K562 (cell line): ENCODE measurements at regions not wholly inside any gene's neighbourhood (a gene's known extent, or its start where the extent isn't known, plus 50 kb on each side); places are given as distances from the start of the nearest gene placed in this dataset.

Experiments used
- ATAC-seq: fragments of 200-7000 bp; cut with Tn5 transposase; 3 replicates; pipeline ENCODE4 v1.9.1; 2020; ENCODE audit warnings: moderate library complexity
- BruUV-seq: library from RNA; stranded (reverse); fragments of 400-500 nt; replicated peaks from 2 replicates; lab custom pipeline; 2021; lab: Mats Ljungman, UMichigan
- CTCF ChIA-PET: fragments of 300-600 bp; formaldehyde crosslinking; extraction: SDS; loops from one replicate; lab custom pipeline; 2021; ENCODE audit warnings: low intra/inter-chr PET ratio; lab: Yijun Ruan, JAX
- POLR2A ChIA-PET: fragments of 300-600, 350-650 bp; sonication (Branson Sonifier 250); formaldehyde crosslinking; extraction: SDS; loops from one replicate; lab custom pipeline; 2021; ENCODE audit warnings: antibody characterized with exemption, inconsistent platforms; lab: Yijun Ruan, JAX
- DNase-seq, 4 experiments: peaks; one replicate each; pipeline versions ENCODE4 v3.0.0 to v3.0.0-alpha.2; 2011 to 2018; ENCODE audit warnings: low spot score in 3 of 4, mixed read lengths in 3 of 4; ENCODE audit errors: extremely low read depth in 1 of 4
- FAIRE-seq: peaks from 2 replicates; lab custom pipeline; 2011; peaks lifted over from hg19 to GRCh38; lab: Jason Lieb, UNC
- H2AFZ ChIP-seq: 2 replicates; pipeline ENCODE4 v1.6.0; 2011; ENCODE audit warnings: low read depth, low read length, control low read depth, inconsistent platforms
- H3K27ac ChIP-seq: fragments of 200-600 bp; 3 replicates; pipeline ENCODE4 v1.8.0; 2011; ENCODE audit warnings: low read depth, mild to moderate bottlenecking, control low read depth, inconsistent platforms, low read length, moderate library complexity, mixed read lengths; ENCODE audit errors: extremely low read depth
- H3K27me3 ChIP-seq, 2 experiments: fragments of 300-600 bp in 1 of 2; 2 replicates in 1 of 2; 3 replicates in 1 of 2; pipeline versions ENCODE4 v1.6.0 to v1.8.0; 2011; ENCODE audit warnings: inconsistent platforms in 2 of 2, low read length in 2 of 2, mild to moderate bottlenecking in 1 of 2, mixed read lengths in 1 of 2, moderate library complexity in 1 of 2; ENCODE audit not compliant: control insufficient read depth in 2 of 2, insufficient read depth in 2 of 2
- H3K36me3 ChIP-seq: fragments of 300-600 bp; 3 replicates; pipeline ENCODE4 v1.8.0; 2011; ENCODE audit warnings: mild to moderate bottlenecking, low read length, inconsistent platforms; ENCODE audit not compliant: control insufficient read depth, insufficient read depth
- H3K4me1 ChIP-seq, 2 experiments: fragments of 200-600 bp in 1 of 2; replicated peaks in 1 of 2; 2 replicates in 1 of 2; 3 replicates in 1 of 2; pipeline versions ENCODE4 v1.5.1 to v1.8.0; 2011; ENCODE audit warnings: inconsistent platforms in 2 of 2, low read length in 2 of 2, mild to moderate bottlenecking in 1 of 2, mixed read lengths in 1 of 2, moderate library complexity in 1 of 2; ENCODE audit not compliant: control insufficient read depth in 2 of 2, insufficient read depth in 2 of 2
- H3K4me2 ChIP-seq: 2 replicates; pipeline ENCODE4 v1.6.1; 2011; ENCODE audit warnings: low read length, control low read depth, inconsistent platforms, mixed read lengths; ENCODE audit not compliant: insufficient read depth
- H3K4me3 ChIP-seq: fragments of 200-600 bp; sonication (generic), shearing (Covaris generic); 2 replicates; pipeline ENCODE4 v1.5.1; 2016; ENCODE audit warnings: control low read depth, inconsistent platforms
- H3K79me2 ChIP-seq: fragments of 200-600 bp; 3 replicates; pipeline ENCODE4 v1.8.0; 2011; ENCODE audit warnings: low read length, inconsistent platforms; ENCODE audit not compliant: control insufficient read depth, insufficient read depth
- H3K9ac ChIP-seq, 2 experiments: 2 replicates each; pipeline versions ENCODE4 v1.6.0 to v1.6.1; 2011; ENCODE audit warnings: low read depth in 2 of 2, low read length in 2 of 2, control low read depth in 1 of 2, inconsistent platforms in 1 of 2, mild to moderate bottlenecking in 1 of 2, mixed read lengths in 1 of 2; ENCODE audit not compliant: insufficient read depth in 1 of 2
- H3K9me1 ChIP-seq: one replicate; pipeline ENCODE4 v1.6.0; 2011; ENCODE audit warnings: inconsistent platforms, mild to moderate bottlenecking, low read length, moderate library complexity; ENCODE audit not compliant: control insufficient read depth, insufficient read depth
- H3K9me3 ChIP-seq: replicated peaks from 2 replicates; pipeline ENCODE4 v1.5.1; 2011; ENCODE audit warnings: low read depth, low read length, inconsistent platforms; ENCODE audit not compliant: control insufficient read depth, insufficient read depth
- H4K20me1 ChIP-seq: replicated peaks from 2 replicates; pipeline ENCODE4 v1.6.1; 2011; ENCODE audit warnings: low read length, inconsistent platforms, mixed read lengths; ENCODE audit not compliant: control insufficient read depth, insufficient read depth
- HMGN3 ChIP-seq: IDR thresholded peaks from 2 replicates; pipeline ENCODE4 v1.6.1; 2011; ENCODE audit warnings: borderline replicate concordance, low read depth, mild to moderate bottlenecking, mixed read lengths, low read length; ENCODE audit not compliant: insufficient read length; ENCODE audit errors: extremely low read depth
- MYBL2 ChIP-seq, 2 experiments: fragments of 450-650 bp in 1 of 2; sonication (generic) in 1 of 2; formaldehyde crosslinking in 1 of 2; IDR thresholded peaks; 2 replicates each; pipeline versions ENCODE4 v1.6.1 to v1.8.1; 2017 to 2022; ENCODE audit warnings: borderline replicate concordance in 1 of 2, inconsistent platforms in 1 of 2, low read depth in 1 of 2, mild to moderate bottlenecking in 1 of 2, missing genetic modification reagents in 1 of 2, moderate library complexity in 1 of 2
- NR2C1 ChIP-seq, 2 experiments: fragments of 450-650 bp; IDR thresholded peaks; 2 replicates each; pipeline ENCODE4 v1.6.1; 2017; ENCODE audit warnings: mild to moderate bottlenecking in 2 of 2, antibody characterized with exemption in 1 of 2, inconsistent platforms in 1 of 2, missing compliant biosample characterization in 1 of 2, missing genetic modification characterization in 1 of 2
- PTBP1 ChIP-seq: fragments of 200-400 bp; formaldehyde crosslinking; IDR thresholded peaks from 2 replicates; pipeline ENCODE4 v1.6.1; 2017; ENCODE audit warnings: low read depth, low read length
- SIRT6 ChIP-seq: IDR thresholded peaks from one replicate; pipeline ENCODE4 v1.6.1; 2012; ENCODE audit warnings: low read depth, mild to moderate bottlenecking, control low read depth, inconsistent platforms, low read length, moderate library complexity
- SNIP1 ChIP-seq: fragments of 450-650 bp; IDR thresholded peaks from 2 replicates; pipeline ENCODE4 v1.7.1; 2017; ENCODE audit warnings: low read depth, mild to moderate bottlenecking
- TAF1 ChIP-seq: IDR thresholded peaks from 2 replicates; pipeline ENCODE4 v1.6.1; 2011; ENCODE audit warnings: mild to moderate bottlenecking, low read length, moderate library complexity; ENCODE audit not compliant: insufficient read depth, control insufficient read depth, severe bottlenecking; ENCODE audit errors: extremely low read depth
- ZNF134 ChIP-seq: fragments of 250-450 bp; sonication (Bioruptor Pico); conservative IDR thresholded peaks from 2 replicates; pipeline ENCODE4 v1.4.0; 2020
- ZNF146 ChIP-seq: IDR thresholded peaks from one replicate; pipeline ENCODE4 v1.6.1; 2018; ENCODE audit warnings: missing compliant biosample characterization; ENCODE audit not compliant: unreplicated experiment
- ZNF512 ChIP-seq: IDR thresholded peaks from 2 replicates; pipeline ENCODE4 v1.6.1; 2016; ENCODE audit warnings: missing genetic modification characterization, missing compliant biosample characterization
- ZNF586 ChIP-seq: fragments of 450-650 bp; formaldehyde crosslinking; conservative IDR thresholded peaks from 2 replicates; pipeline ENCODE4 v1.4.0; 2020; ENCODE audit warnings: mild to moderate bottlenecking, moderate library complexity
- ZNF655 ChIP-seq: fragments of 250-450 bp; sonication (Bioruptor Pico); IDR thresholded peaks from 2 replicates; pipeline ENCODE4 v1.5.0; 2021
- ZNF75A ChIP-seq: fragments of 450-650 bp; formaldehyde crosslinking; IDR thresholded peaks from 2 replicates; pipeline ENCODE4 v1.4.0; 2020; ENCODE audit warnings: mild to moderate bottlenecking
- WGBS: fragments of 100-300 bp; shearing (Covaris generic); methylation state at CpG from one replicate; pipeline ENCODE4 v1.1.6; 2016; ENCODE audit warnings: low coverage, mixed read lengths; ENCODE audit not compliant: insufficient coverage; ENCODE audit errors: missing lambda C conversion rate; 5-methylcytosine and 5-hydroxymethylcytosine counted together
- in situ Hi-C: fragments of 300-500 bp; cut with MboI; formaldehyde crosslinking; loops from 4 replicates; pipeline ENCODE4 v1.15.0; 2018; ENCODE audit warnings: inconsistent platforms, mixed read lengths
- intact Hi-C: fragments of 100-400 bp; cut with micrococcal nuclease; formaldehyde crosslinking; loops from 2 replicates; pipeline ENCODE4 v1.14.2; 2022
- TF ChIP-seq, protein P1 (sequence below): fragments of 250-450 bp; sonication (Bioruptor Pico); IDR thresholded peaks from 2 replicates; pipeline ENCODE4 v1.9.0; 2021; ENCODE audit warnings: mild to moderate bottlenecking, inconsistent platforms

GRCh38 chr17:83164490-83164889 is 85.1 kb downstream of the METRNL start (continued):
- TF ChIP-seq TAF1: no peak
- TF ChIP-seq SIRT6: no peak
- no peak for TF ChIP-seq MYBL2 (IDR thresholded peaks at IDR 0.05; ENCODE audit: low read depth)
- no peak for TF ChIP-seq MYBL2 (CRISPR knock-in tag; IDR thresholded peaks at IDR 0.05; ENCODE audit: borderline replicate concordance)
- TF ChIP-seq, protein P1, sequence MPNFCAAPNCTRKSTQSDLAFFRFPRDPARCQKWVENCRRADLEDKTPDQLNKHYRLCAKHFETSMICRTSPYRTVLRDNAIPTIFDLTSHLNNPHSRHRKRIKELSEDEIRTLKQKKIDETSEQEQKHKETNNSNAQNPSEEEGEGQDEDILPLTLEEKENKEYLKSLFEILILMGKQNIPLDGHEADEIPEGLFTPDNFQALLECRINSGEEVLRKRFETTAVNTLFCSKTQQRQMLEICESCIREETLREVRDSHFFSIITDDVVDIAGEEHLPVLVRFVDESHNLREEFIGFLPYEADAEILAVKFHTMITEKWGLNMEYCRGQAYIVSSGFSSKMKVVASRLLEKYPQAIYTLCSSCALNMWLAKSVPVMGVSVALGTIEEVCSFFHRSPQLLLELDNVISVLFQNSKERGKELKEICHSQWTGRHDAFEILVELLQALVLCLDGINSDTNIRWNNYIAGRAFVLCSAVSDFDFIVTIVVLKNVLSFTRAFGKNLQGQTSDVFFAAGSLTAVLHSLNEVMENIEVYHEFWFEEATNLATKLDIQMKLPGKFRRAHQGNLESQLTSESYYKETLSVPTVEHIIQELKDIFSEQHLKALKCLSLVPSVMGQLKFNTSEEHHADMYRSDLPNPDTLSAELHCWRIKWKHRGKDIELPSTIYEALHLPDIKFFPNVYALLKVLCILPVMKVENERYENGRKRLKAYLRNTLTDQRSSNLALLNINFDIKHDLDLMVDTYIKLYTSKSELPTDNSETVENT (CRISPR knock-in tag): no peak
- no peak for TF ChIP-seq ZNF146 (CRISPR knock-in tag)
- TF ChIP-seq PTBP1: no peak
- TF ChIP-seq, all 486 proteins: peak for 0

GRCh38 chr17:83170571-83171260 is 91.3 kb downstream of the METRNL start:
- H3K9me1 ChIP-seq: no peaks in the 10 kb centered on the region
- H3K27me3 ChIP-seq: peaks cover 13 to 36% of the 10 kb centered on the region in 2 experiments; a peak in 3 of 5 replicates
- no TSS peak for BruUV-seq
- H3K36me3 ChIP-seq: no peaks in the 10 kb centered on the region
- no peaks in the 10 kb centered on the region for H4K20me1 ChIP-seq
- H3K4me1 ChIP-seq: peaks cover 0 to 5% of the 10 kb centered on the region in 2 experiments; a peak in 2 of 5 replicates
- TF ChIP-seq ZNF512 (tag): no peak
- no peak for TF ChIP-seq HMGN3
- no peak for TF ChIP-seq ZNF75A (CRISPR knock-in tag)
- no peak for TF ChIP-seq ZNF586 (CRISPR knock-in tag)
- no peak for TF ChIP-seq ZNF655 (CRISPR knock-in tag)
- TF ChIP-seq SNIP1: no peak
- TF ChIP-seq NR2C1 (IDR thresholded peaks at IDR 0.05): no peak
- no peak for TF ChIP-seq NR2C1 (tag; IDR thresholded peaks at IDR 0.05)
- no peak for TF ChIP-seq ZNF134 (CRISPR knock-in tag)
- H3K9ac ChIP-seq: no peak overlapping the region
- DNase-seq (no peak), ATAC-seq (no peak), FAIRE-seq (no peak)
- no peaks in the 10 kb centered on the region for H3K79me2 ChIP-seq
- H3K4me3 ChIP-seq: no peak overlapping the region
- intact Hi-C loops: no loop called here
- H2AFZ ChIP-seq: no peak overlapping the region
- H3K4me2 ChIP-seq: no peak overlapping the region
- 8% methylated on average over 7 of the region's 9 CpGs for WGBS
- CTCF ChIA-PET: no interaction called here
- in situ Hi-C loops: no loop called here
- H3K27ac ChIP-seq: no peak overlapping the region
- POLR2A ChIA-PET: no interaction called here
- no peaks in the 10 kb centered on the region for H3K9me3 ChIP-seq
